SK-N-SH treated with all-trans-retinoic acid at 6 μM for 48 hours (cell line): ENCODE measurements at regions not wholly inside any gene's neighbourhood (a gene's known extent, or its start where the extent isn't known, plus 50 kb on each side); places are given as distances from the start of the nearest gene placed in this dataset.

Source experiments
- ATAC-seq: fragments of 200-7000 bp; cut with Tn5 transposase; 3 replicates; pipeline ENCODE4 v1.9.1; 2020; ENCODE audit warnings: mild to moderate bottlenecking, moderate library complexity
- ARNTL ChIP-seq: fragments of 450-650 bp; formaldehyde crosslinking; IDR thresholded peaks from 2 replicates; pipeline ENCODE4 v1.5.0; 2020; ENCODE audit warnings: low read depth, mild to moderate bottlenecking, moderate library complexity, borderline replicate concordance
- BACH2 ChIP-seq: fragments of 250-450 bp; sonication (Bioruptor Pico); IDR thresholded peaks from 2 replicates; pipeline ENCODE4 v1.9.0; 2021; ENCODE audit warnings: mild to moderate bottlenecking, borderline replicate concordance
- CSDC2 ChIP-seq: fragments of 250-450 bp; sonication (Bioruptor Pico); IDR thresholded peaks from 2 replicates; pipeline ENCODE4 v1.5.0; 2020; ENCODE audit warnings: mild to moderate bottlenecking, moderate library complexity
- ISL1 ChIP-seq: fragments of 250-450 bp; sonication (Bioruptor Pico); IDR thresholded peaks from 2 replicates; pipeline ENCODE4 v2.1.2; 2022; ENCODE audit warnings: mild to moderate bottlenecking, moderate library complexity
- OSR1 ChIP-seq: fragments of 250-450 bp; sonication (Bioruptor Pico); IDR thresholded peaks from 2 replicates; pipeline ENCODE4 v1.8.0; 2022; ENCODE audit warnings: moderate library complexity, mild to moderate bottlenecking, inconsistent platforms
- PATZ1 ChIP-seq: fragments of 250-450 bp; sonication (Bioruptor Pico); IDR thresholded peaks from 2 replicates; pipeline ENCODE4 v1.8.0; 2020; ENCODE audit warnings: mild to moderate bottlenecking, moderate library complexity, borderline replicate concordance
- PPARA ChIP-seq: fragments of 250-450 bp; sonication (Bioruptor Pico); IDR thresholded peaks from 2 replicates; pipeline ENCODE4 v1.5.0; 2020; ENCODE audit warnings: mild to moderate bottlenecking, borderline replicate concordance
- RARB ChIP-seq: fragments of 250-450 bp; sonication (Bioruptor Pico); IDR thresholded peaks from 2 replicates; pipeline ENCODE4 v1.8.0; 2021; ENCODE audit warnings: mild to moderate bottlenecking, moderate library complexity
- SNAI2 ChIP-seq: fragments of 250-450 bp; sonication (Bioruptor Pico); IDR thresholded peaks from 2 replicates; pipeline ENCODE4 v1.5.0; 2020; ENCODE audit warnings: mild to moderate bottlenecking, moderate library complexity
- TOX ChIP-seq: fragments of 250-450 bp; sonication (Bioruptor Pico); IDR thresholded peaks from 2 replicates; pipeline ENCODE4 v1.8.0; 2021; ENCODE audit warnings: mild to moderate bottlenecking, moderate library complexity, borderline replicate concordance
- ZC3H10 ChIP-seq: fragments of 250-450 bp; sonication (Bioruptor Pico); IDR thresholded peaks from 2 replicates; pipeline ENCODE4 v1.5.1; 2021; ENCODE audit warnings: mild to moderate bottlenecking, moderate library complexity
- ZFP3 ChIP-seq: fragments of 250-450 bp; sonication (Bioruptor Pico); IDR thresholded peaks from 2 replicates; pipeline ENCODE4 v1.5.0; 2020; ENCODE audit warnings: mild to moderate bottlenecking, moderate library complexity
- ZNF565 ChIP-seq: fragments of 450-650 bp; formaldehyde crosslinking; conservative IDR thresholded peaks from 2 replicates; pipeline ENCODE4 v1.5.0; 2020; ENCODE audit warnings: low read depth, mild to moderate bottlenecking, moderate library complexity
- ZNF70 ChIP-seq: fragments of 450-650 bp; formaldehyde crosslinking; IDR thresholded peaks from 2 replicates; pipeline ENCODE4 v1.5.0; 2020; ENCODE audit warnings: mild to moderate bottlenecking, moderate library complexity
- ZNF8 ChIP-seq: fragments of 450-650 bp; formaldehyde crosslinking; IDR thresholded peaks from 2 replicates; pipeline ENCODE4 v1.5.0; 2020; ENCODE audit warnings: mild to moderate bottlenecking, moderate library complexity
- TF ChIP-seq, protein P1 (sequence below): fragments of 250-450 bp; sonication (Bioruptor Pico); IDR thresholded peaks from 2 replicates; pipeline ENCODE4 v1.5.1; 2020; ENCODE audit warnings: low read depth, mild to moderate bottlenecking, moderate library complexity
- TF ChIP-seq, protein P2 (sequence below): fragments of 250-450 bp; sonication (Bioruptor Pico); IDR thresholded peaks from 2 replicates; pipeline ENCODE4 v1.5.1; 2021; ENCODE audit warnings: mild to moderate bottlenecking, moderate library complexity

DNA sequence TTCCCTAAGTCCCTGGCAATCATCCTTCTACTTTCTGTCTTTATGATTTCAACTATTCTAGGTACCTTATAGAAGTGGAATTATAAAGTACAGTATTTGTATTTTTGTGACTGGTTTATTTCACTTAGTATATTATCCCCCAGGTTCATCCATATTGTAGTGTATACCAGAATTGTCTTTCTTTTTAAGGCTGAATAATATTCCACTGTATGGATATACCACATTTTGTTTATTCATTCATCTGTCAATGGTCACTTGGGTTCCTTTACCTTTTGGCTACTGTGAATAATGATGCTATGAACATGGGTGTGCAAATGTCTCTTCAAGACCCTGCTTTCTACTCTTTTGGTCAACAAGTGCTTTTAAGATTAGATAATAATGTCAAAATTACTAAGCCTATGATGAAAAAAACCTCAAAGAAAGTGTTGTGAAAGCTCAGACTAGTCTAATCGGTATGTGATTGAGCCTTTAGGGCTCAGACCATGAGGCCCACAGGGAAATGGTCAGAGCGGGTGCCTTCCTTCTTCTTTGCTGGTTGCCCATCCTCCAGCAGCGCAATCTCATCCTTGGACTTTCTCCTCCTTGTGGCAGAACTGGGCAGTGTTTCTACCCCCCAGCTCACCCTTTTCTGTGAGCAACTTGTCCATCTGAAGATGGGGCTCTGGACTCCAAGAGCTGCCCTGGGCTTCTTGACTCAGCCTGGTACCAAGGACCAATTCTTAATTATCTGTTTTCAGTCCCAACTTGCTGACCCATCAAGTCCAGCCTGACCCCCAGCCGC, 105.4 kb downstream of the TTC8 start:
- TF ChIP-seq ZNF565 (CRISPR knock-in tag), result no peak
- TF ChIP-seq ZNF8 (CRISPR knock-in tag), result peak; percentile 96
- TF ChIP-seq, all 23 proteins: peak for 1
- ATAC-seq, result no peak

- no peak for ATAC-seq
- no peak for TF ChIP-seq ZNF8 (CRISPR knock-in tag)
- TF ChIP-seq PATZ1 (CRISPR knock-in tag), result no peak
- TF ChIP-seq TOX (CRISPR knock-in tag), result no peak
- no peak for TF ChIP-seq ZC3H10
- TF ChIP-seq, all 23 proteins: peak for 0
These were observed 107.1 kb downstream of the TTC8 start for GRCh38 chr14:88931321-88932110.

DNA sequence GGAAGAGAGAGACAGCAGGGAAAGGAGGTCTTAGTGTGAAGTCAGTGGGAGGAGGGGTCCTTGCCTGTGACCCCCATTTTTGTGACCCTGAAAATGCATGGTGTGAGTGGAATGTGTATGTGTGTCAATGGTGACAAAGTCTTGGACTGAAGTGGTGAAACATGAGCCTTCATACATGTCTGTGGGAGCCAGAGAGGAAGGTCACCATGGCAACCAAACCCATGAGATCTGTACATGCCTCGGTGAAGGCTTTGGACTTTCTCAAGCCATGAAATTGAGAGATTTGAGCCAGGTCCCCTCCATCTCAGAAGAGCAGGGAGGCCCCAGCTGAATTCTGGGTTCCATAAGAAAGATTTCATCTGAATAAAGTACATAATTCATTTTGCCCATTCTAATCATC, 108.7 kb downstream of the TTC8 start:
- TF ChIP-seq, protein P1, sequence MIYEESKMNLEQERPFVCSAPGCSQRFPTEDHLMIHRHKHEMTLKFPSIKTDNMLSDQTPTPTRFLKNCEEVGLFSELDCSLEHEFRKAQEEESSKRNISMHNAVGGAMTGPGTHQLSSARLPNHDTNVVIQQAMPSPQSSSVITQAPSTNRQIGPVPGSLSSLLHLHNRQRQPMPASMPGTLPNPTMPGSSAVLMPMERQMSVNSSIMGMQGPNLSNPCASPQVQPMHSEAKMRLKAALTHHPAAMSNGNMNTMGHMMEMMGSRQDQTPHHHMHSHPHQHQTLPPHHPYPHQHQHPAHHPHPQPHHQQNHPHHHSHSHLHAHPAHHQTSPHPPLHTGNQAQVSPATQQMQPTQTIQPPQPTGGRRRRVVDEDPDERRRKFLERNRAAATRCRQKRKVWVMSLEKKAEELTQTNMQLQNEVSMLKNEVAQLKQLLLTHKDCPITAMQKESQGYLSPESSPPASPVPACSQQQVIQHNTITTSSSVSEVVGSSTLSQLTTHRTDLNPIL (CRISPR knock-in tag), result no peak
- no peak for TF ChIP-seq TOX (CRISPR knock-in tag)
- TF ChIP-seq ISL1 (CRISPR knock-in tag), result no peak
- no peak for TF ChIP-seq PATZ1 (CRISPR knock-in tag)
- no peak for ATAC-seq

- peak; percentile 58; the same call in 1 of the 3 replicates for ATAC-seq
- no peak for TF ChIP-seq CSDC2 (CRISPR knock-in tag)
- no peak for TF ChIP-seq ISL1 (CRISPR knock-in tag)
- TF ChIP-seq ZNF70 (CRISPR knock-in tag), result no peak
- no peak for TF ChIP-seq ZNF565 (CRISPR knock-in tag)
- TF ChIP-seq ZC3H10, result no peak
- TF ChIP-seq, protein P1 (CRISPR knock-in tag), result no peak
These were observed 109.9 kb downstream of the TTC8 start for GRCh38 chr14:88934351-88934806.

GRCh38 chr14:88935083-88935482, 110.6 kb downstream of the TTC8 start:
- no peak for ATAC-seq
- TF ChIP-seq, protein P1 (CRISPR knock-in tag), result no peak
- TF ChIP-seq ARNTL (CRISPR knock-in tag), result no peak
- TF ChIP-seq ZNF70 (CRISPR knock-in tag), result no peak
- TF ChIP-seq ZNF565 (CRISPR knock-in tag), result no peak
- TF ChIP-seq, protein P2, sequence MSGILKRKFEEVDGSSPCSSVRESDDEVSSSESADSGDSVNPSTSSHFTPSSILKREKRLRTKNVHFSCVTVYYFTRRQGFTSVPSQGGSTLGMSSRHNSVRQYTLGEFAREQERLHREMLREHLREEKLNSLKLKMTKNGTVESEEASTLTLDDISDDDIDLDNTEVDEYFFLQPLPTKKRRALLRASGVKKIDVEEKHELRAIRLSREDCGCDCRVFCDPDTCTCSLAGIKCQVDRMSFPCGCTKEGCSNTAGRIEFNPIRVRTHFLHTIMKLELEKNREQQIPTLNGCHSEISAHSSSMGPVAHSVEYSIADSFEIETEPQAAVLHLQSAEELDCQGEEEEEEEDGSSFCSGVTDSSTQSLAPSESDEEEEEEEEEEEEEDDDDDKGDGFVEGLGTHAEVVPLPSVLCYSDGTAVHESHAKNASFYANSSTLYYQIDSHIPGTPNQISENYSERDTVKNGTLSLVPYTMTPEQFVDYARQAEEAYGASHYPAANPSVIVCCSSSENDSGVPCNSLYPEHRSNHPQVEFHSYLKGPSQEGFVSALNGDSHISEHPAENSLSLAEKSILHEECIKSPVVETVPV, result no peak
- TF ChIP-seq SNAI2 (CRISPR knock-in tag), result no peak
- no peak for TF ChIP-seq ISL1 (CRISPR knock-in tag)
- TF ChIP-seq ZFP3 (CRISPR knock-in tag), result no peak
- no peak for TF ChIP-seq TOX (CRISPR knock-in tag)
- TF ChIP-seq ZC3H10, result no peak
- no peak for TF ChIP-seq PPARA (CRISPR knock-in tag)
- TF ChIP-seq BACH2 (CRISPR knock-in tag), result no peak
- no peak for TF ChIP-seq OSR1 (CRISPR knock-in tag)
- no peak for TF ChIP-seq ZNF8 (CRISPR knock-in tag)
- no peak for TF ChIP-seq RARB (CRISPR knock-in tag)
